ENCODE measurements at regions not wholly inside any gene's neighbourhood (a gene's known extent, or its start where the extent isn't known, plus 50 kb on each side); places are given as distances from the start of the nearest gene placed in this dataset.

DNA sequence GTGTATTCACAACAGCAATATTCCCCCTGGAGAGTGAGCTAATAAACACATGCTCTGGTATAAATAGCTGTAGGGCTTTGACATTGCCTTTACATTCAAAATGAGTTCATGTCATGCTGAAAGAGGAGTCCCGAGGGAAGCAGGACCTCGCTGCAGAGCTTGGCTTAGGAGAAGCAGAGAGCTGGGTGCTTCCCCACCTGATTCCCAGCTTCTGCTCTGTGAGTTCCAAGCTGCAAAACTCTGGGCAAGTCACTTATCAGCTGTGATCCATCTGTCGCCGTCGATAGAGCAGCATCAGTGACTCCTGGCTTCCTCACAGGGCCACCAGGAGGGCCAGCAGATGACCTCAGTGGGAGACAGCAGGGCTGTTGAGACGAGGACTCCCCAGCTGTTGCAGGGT, 241.8 kb downstream of the ANKRD60 start:
- no peaks in the 10 kb centered on the region for H3K36me3 ChIP-seq (ENCODE audit: control insufficient read depth in 2 of 2, extremely low read depth in 1 of 2, insufficient read depth in 2 of 2, low read length in 2 of 2)
- dilution Hi-C loops (cut with MboI; ENCODE audit: extremely low pct_ligation_motif_present, low sequenced_read_pairs): no loop called here

More for the DNA sequence above, 241.8 kb downstream of the ANKRD60 start:
- no peaks in the 10 kb centered on the region for H4K20me1 ChIP-seq (replicated peaks; ENCODE audit: control insufficient read depth, extremely low read depth, insufficient read depth, low read length)
- no peak overlapping the region for H3K4me2 ChIP-seq (ENCODE audit: insufficient read depth, low read length)
- no peak overlapping the region for H3K27ac ChIP-seq (ENCODE audit: insufficient read depth, low read depth, low read length)
- no TSS peak for BruUV-seq (replicated peaks)
- no peak overlapping the region for H2AFZ ChIP-seq (ENCODE audit: low read depth, low read length)
- no peaks in the 10 kb centered on the region for H3K9me3 ChIP-seq (replicated peaks; ENCODE audit: control insufficient read depth, insufficient read depth, low read length)
- no peaks in the 10 kb centered on the region for H3K9me1 ChIP-seq (replicated peaks; ENCODE audit: control insufficient read depth, extremely low read depth, insufficient read depth, low read length)
- no peak overlapping the region for H3K9ac ChIP-seq (replicated peaks; ENCODE audit: extremely low read depth, insufficient read depth, low read length)
- H3K79me2 ChIP-seq (ENCODE audit: control insufficient read depth, insufficient read depth, low read length): no peaks in the 10 kb centered on the region
- ChIA-PET POLR2A (no interaction called here), CTCF (interaction anchor here (0.9 kb wide), 1 partner anchor 13 kb away, joined by 3 read pairs; no protein-coding TSS in a partner anchor)
- DNase-seq (ENCODE audit: low read depth, low spot score) (no peak), FAIRE-seq (no peak)
- peaks cover 2 to 4% of the 10 kb centered on the region in 2 experiments for H3K27me3 ChIP-seq (ENCODE audit: control insufficient read depth in 2 of 2, insufficient read depth in 2 of 2, low read length in 2 of 2)
- H3K4me3 ChIP-seq (replicated peaks in 1 of 3; ENCODE audit: insufficient read depth in 1 of 3, low read depth in 1 of 3, low read length in 3 of 3): no peak overlapping the region
- TF ChIP-seq EZH2 (IDR thresholded peaks at IDR 0.05; ENCODE audit: borderline replicate concordance, low read depth, low read length, severe bottlenecking) (no peak), MYC (IDR thresholded peaks at IDR 0.05; ENCODE audit: low read depth, low read length) (no peak), GATA2 (IDR thresholded peaks at IDR 0.05; ENCODE audit: insufficient read depth, insufficient read length, low read depth, low read length) (no peak), JUN (IDR thresholded peaks at IDR 0.05; ENCODE audit: borderline replicate concordance, insufficient read depth, insufficient read length, low read depth) (no peak), POLR2AphosphoS5 (IDR thresholded peaks at IDR 0.05; ENCODE audit: insufficient read depth, low read depth, low read length) (no peak), POLR2A (IDR thresholded peaks at IDR 0.05; ENCODE audit: low read depth, low read length) (no peak), FOS (IDR thresholded peaks at IDR 0.05; ENCODE audit: borderline replicate concordance, insufficient read depth, low read length) (no peak)
- TF ChIP-seq, protein P1, sequence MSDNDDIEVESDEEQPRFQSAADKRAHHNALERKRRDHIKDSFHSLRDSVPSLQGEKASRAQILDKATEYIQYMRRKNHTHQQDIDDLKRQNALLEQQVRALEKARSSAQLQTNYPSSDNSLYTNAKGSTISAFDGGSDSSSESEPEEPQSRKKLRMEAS (IDR thresholded peaks at IDR 0.05; ENCODE audit: insufficient read depth, insufficient read length): no peak
- TF ChIP-seq, protein P2, sequence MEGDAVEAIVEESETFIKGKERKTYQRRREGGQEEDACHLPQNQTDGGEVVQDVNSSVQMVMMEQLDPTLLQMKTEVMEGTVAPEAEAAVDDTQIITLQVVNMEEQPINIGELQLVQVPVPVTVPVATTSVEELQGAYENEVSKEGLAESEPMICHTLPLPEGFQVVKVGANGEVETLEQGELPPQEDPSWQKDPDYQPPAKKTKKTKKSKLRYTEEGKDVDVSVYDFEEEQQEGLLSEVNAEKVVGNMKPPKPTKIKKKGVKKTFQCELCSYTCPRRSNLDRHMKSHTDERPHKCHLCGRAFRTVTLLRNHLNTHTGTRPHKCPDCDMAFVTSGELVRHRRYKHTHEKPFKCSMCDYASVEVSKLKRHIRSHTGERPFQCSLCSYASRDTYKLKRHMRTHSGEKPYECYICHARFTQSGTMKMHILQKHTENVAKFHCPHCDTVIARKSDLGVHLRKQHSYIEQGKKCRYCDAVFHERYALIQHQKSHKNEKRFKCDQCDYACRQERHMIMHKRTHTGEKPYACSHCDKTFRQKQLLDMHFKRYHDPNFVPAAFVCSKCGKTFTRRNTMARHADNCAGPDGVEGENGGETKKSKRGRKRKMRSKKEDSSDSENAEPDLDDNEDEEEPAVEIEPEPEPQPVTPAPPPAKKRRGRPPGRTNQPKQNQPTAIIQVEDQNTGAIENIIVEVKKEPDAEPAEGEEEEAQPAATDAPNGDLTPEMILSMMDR (IDR thresholded peaks at IDR 0.05; ENCODE audit: extremely low read depth in 1 of 2, insufficient read depth in 1 of 2, low read depth in 1 of 2, low read length in 2 of 2): no peak
- no peaks in the 10 kb centered on the region for H3K4me1 ChIP-seq (ENCODE audit: control insufficient read depth, extremely low read depth, insufficient read depth, low read length)
- intact Hi-C loops (cut with micrococcal nuclease): no loop called here
